Endodermal cell (in vitro differentiated cells): ENCODE measurements at regions not wholly inside any gene's neighbourhood (a gene's known extent, or its start where the extent isn't known, plus 50 kb on each side); places are given as distances from the start of the nearest gene placed in this dataset.

Experiments used
- DNase-seq: peaks from one replicate; pipeline ENCODE4 v3.0.0-alpha.2; 2017
- H3K27ac ChIP-seq: 2 replicates; pipeline ENCODE4 v1.5.1; 2013; ENCODE audit warnings: mild to moderate bottlenecking, low read depth, low read length, moderate library complexity
- H3K27me3 ChIP-seq: 2 replicates; pipeline ENCODE4 v1.6.1; 2013; ENCODE audit warnings: mild to moderate bottlenecking, low read length, moderate library complexity; ENCODE audit not compliant: insufficient read depth, control insufficient read depth, poor library complexity, severe bottlenecking
- H3K36me3 ChIP-seq: 2 replicates; pipeline ENCODE4 v1.7.0; 2013; ENCODE audit warnings: mild to moderate bottlenecking, low read length, moderate library complexity; ENCODE audit not compliant: control insufficient read depth, insufficient read depth
- H3K4me1 ChIP-seq: one replicate; pipeline ENCODE4 v1.7.0; 2013; ENCODE audit warnings: low read length; ENCODE audit not compliant: control insufficient read depth, insufficient read depth
- H3K4me3 ChIP-seq: 2 replicates; pipeline ENCODE4 v1.5.1; 2013; ENCODE audit warnings: mild to moderate bottlenecking, low read length, moderate library complexity
- H3K9ac ChIP-seq: 2 replicates; pipeline ENCODE4 v1.6.1; 2013; ENCODE audit warnings: mild to moderate bottlenecking, low read length, moderate library complexity; ENCODE audit not compliant: poor library complexity, severe bottlenecking; ENCODE audit errors: extremely low read depth
- H3K9me3 ChIP-seq: 2 replicates; pipeline ENCODE4 v1.6.1; 2013; ENCODE audit warnings: mild to moderate bottlenecking, low read length, moderate library complexity; ENCODE audit not compliant: control insufficient read depth
- H3K27ac Mint-ChIP-seq: 2 replicates; pipeline ENCODE4 v1.8.0; 2020; ENCODE audit warnings: mixed read lengths
- H3K27me3 Mint-ChIP-seq: 2 replicates; pipeline ENCODE4 v1.8.0; 2021; ENCODE audit warnings: mild to moderate bottlenecking, mixed read lengths; ENCODE audit not compliant: insufficient read depth
- H3K36me3 Mint-ChIP-seq: 2 replicates; pipeline ENCODE4 v1.8.0; 2020; ENCODE audit warnings: low read depth, mixed read lengths
- H3K4me1 Mint-ChIP-seq: 2 replicates; pipeline ENCODE4 v1.8.0; 2020; ENCODE audit warnings: mixed read lengths
- H3K4me3 Mint-ChIP-seq: 2 replicates; pipeline ENCODE4 v1.8.0; 2020; ENCODE audit warnings: mild to moderate bottlenecking, moderate library complexity, mixed read lengths
- H3K9me3 Mint-ChIP-seq: 2 replicates; pipeline ENCODE4 v1.8.0; 2020; ENCODE audit warnings: mild to moderate bottlenecking, mixed read lengths
- CTCF ChIP-seq: fragments of 200-600 bp; sonication (generic); conservative IDR thresholded peaks from 2 replicates; pipeline ENCODE4 v1.5.0; 2021; ENCODE audit warnings: antibody characterized with exemption, mild to moderate bottlenecking
- WGBS, 2 experiments: methylation state at CpG; one replicate each; pipeline versions ENCODE4 v1.1.5 to v1.1.7; 2013; ENCODE audit warnings: missing lambda C conversion rate in 2 of 2, mixed read lengths in 1 of 2; ENCODE audit not compliant: insufficient coverage in 1 of 2, insufficient read length in 1 of 2; 5-methylcytosine and 5-hydroxymethylcytosine counted together

DNA sequence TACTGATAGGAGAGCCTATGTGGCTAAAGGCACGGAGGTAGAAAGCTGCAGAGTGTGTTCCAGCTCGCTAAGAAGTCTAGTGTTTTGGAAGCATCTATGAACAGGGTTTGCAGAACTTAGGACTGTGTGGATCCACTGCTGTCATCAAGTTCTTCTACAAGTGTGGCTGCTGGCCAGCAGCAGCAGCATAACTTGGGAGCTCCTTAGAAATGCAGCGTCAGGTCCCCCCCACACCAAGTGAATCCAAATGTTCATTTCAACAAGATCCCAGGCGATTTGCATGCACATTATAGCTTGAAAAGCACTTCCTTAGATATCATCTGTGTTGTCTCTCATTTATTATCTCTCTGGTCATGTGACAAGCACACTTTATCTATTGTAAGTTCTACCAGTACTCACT is 131.9 kb upstream of the SHISA6 start:
- H3K27me3 ChIP-seq = no peaks in the 10 kb centered on the region
- WGBS, 2 experiments = 92 to 95% methylated on average over 4 of the region's 4 CpGs
- TF ChIP-seq CTCF = no peak
- peaks cover 6% of the 10 kb centered on the region for H3K4me1 Mint-ChIP-seq
- H3K4me3 ChIP-seq = no peak overlapping the region
- H3K9me3 ChIP-seq = no peaks in the 10 kb centered on the region
- no peaks in the 10 kb centered on the region for H3K4me1 ChIP-seq
- no peaks in the 10 kb centered on the region for H3K36me3 ChIP-seq
- no peaks in the 10 kb centered on the region for H3K36me3 Mint-ChIP-seq
- no peak for DNase-seq
- H3K27ac Mint-ChIP-seq = no peak overlapping the region
- no peak overlapping the region for H3K9ac ChIP-seq
- H3K27me3 Mint-ChIP-seq = no peaks in the 10 kb centered on the region
- H3K27ac ChIP-seq = no peak overlapping the region
- H3K4me3 Mint-ChIP-seq = no peak overlapping the region
- peaks cover 3% of the 10 kb centered on the region for H3K9me3 Mint-ChIP-seq

DNA sequence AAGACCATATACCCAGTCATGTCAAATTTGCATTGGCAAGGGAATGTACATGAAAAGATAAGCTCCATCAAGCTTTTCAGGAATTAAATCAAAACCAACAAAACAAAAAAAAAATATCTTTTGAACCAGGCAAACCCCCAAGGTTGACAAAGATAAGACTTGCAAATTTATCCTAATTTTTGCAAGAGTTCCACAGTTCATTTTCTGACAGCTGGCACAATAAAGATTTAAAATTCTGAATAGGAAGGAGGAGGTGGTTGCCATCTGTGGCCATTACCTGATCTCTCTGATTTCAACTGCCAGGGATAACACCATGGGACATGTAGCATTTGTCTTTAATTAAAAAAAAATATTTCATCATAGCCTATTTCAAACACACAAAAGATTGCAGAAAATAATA is 135.9 kb upstream of the SHISA6 start:
- H3K27ac Mint-ChIP-seq = no peak overlapping the region
- H3K27me3 Mint-ChIP-seq = no peaks in the 10 kb centered on the region

GRCh38 chr17:11097121-11097520 is 143.9 kb upstream of the SHISA6 start:
- Mint-ChIP-seq H3K4me1 (peaks cover 13% of the 10 kb centered on the region), H3K36me3 (no peaks in the 10 kb centered on the region), H3K27ac (no peak overlapping the region), H3K4me3 (no peak overlapping the region), H3K9me3 (no peaks in the 10 kb centered on the region), H3K27me3 (no peaks in the 10 kb centered on the region)
- Histone ChIP-seq H3K4me1 (no peaks in the 10 kb centered on the region), H3K27ac (no peak overlapping the region), H3K36me3 (no peaks in the 10 kb centered on the region), H3K4me3 (no peak overlapping the region), H3K27me3 (no peaks in the 10 kb centered on the region), H3K9me3 (no peaks in the 10 kb centered on the region), H3K9ac (no peak overlapping the region)
- no peak for TF ChIP-seq CTCF
- WGBS, 2 experiments = 90 to 94% methylated on average over 3 of the region's 3 CpGs
- no peak for DNase-seq

More for the DNA sequence above, 135.9 kb upstream of the SHISA6 start:
- H3K4me3 Mint-ChIP-seq = no peak overlapping the region
- Histone ChIP-seq H3K9ac (no peak overlapping the region), H3K9me3 (no peaks in the 10 kb centered on the region), H3K4me1 (no peaks in the 10 kb centered on the region), H3K27ac (no peak overlapping the region), H3K4me3 (no peak overlapping the region), H3K36me3 (no peaks in the 10 kb centered on the region), H3K27me3 (no peaks in the 10 kb centered on the region)
- no peaks in the 10 kb centered on the region for H3K36me3 Mint-ChIP-seq
- no peak for DNase-seq
- H3K9me3 Mint-ChIP-seq = no peaks in the 10 kb centered on the region
- TF ChIP-seq CTCF = no peak
- H3K4me1 Mint-ChIP-seq = peaks cover 2% of the 10 kb centered on the region
